Keratinocyte (primary cell): ENCODE measurements at regions not wholly inside any gene's neighbourhood (a gene's known extent, or its start where the extent isn't known, plus 50 kb on each side); places are given as distances from the start of the nearest gene placed in this dataset.

ENCODE experiments used
- DNase-seq: peaks from one replicate; pipeline ENCODE4 v3.0.0-alpha.2; 2011; ENCODE audit warnings: low read depth, missing footprints, low spot score
- FAIRE-seq: peaks from 2 replicates; lab custom pipeline; 2011; peaks lifted over from hg19 to GRCh38; lab: Jason Lieb, UNC
- H2AFZ ChIP-seq: 2 replicates; pipeline ENCODE4 v1.6.0; 2012; ENCODE audit warnings: low read length, control low read depth, inconsistent platforms; ENCODE audit not compliant: control insufficient read depth
- H3K27ac ChIP-seq: 2 replicates; pipeline ENCODE4 v1.5.1; 2011; ENCODE audit warnings: low read length; ENCODE audit not compliant: control insufficient read depth, insufficient read depth
- H3K27me3 ChIP-seq: 3 replicates; pipeline ENCODE4 v1.6.0; 2011; ENCODE audit warnings: low read length; ENCODE audit not compliant: control insufficient read depth, insufficient read depth; ENCODE audit errors: extremely low read depth
- H3K36me3 ChIP-seq, 2 experiments: 2 replicates in 1 of 2; 3 replicates in 1 of 2; pipeline ENCODE4 v1.5.1; 2011; ENCODE audit warnings: low read length in 2 of 2, mild to moderate bottlenecking in 1 of 2; ENCODE audit not compliant: control insufficient read depth in 2 of 2, insufficient read depth in 2 of 2; ENCODE audit errors: extremely low read depth in 1 of 2
- H3K4me1 ChIP-seq: 3 replicates; pipeline ENCODE4 v1.5.1; 2011; ENCODE audit warnings: low read length; ENCODE audit not compliant: control insufficient read depth, insufficient read depth; ENCODE audit errors: extremely low read depth
- H3K4me2 ChIP-seq: 3 replicates; pipeline ENCODE4 v1.6.0; 2011; ENCODE audit warnings: low read depth, low read length; ENCODE audit not compliant: control insufficient read depth, insufficient read depth; ENCODE audit errors: extremely low read depth
- H3K4me3 ChIP-seq, 3 experiments: fragments of 200-600 bp in 1 of 3; sonication (generic) in 1 of 3; 2 replicates in 2 of 3; 3 replicates in 1 of 3; pipeline ENCODE4 v1.5.1; 2011 to 2016; ENCODE audit warnings: low read length in 3 of 3, mild to moderate bottlenecking in 3 of 3, control low read depth in 2 of 3, inconsistent platforms in 1 of 3, low read depth in 1 of 3, mixed read lengths in 1 of 3, mixed run types in 1 of 3, moderate library complexity in 1 of 3; ENCODE audit not compliant: control insufficient read depth in 2 of 3, insufficient read depth in 2 of 3; ENCODE audit errors: extremely low read depth in 1 of 3
- H3K79me2 ChIP-seq: 2 replicates; pipeline ENCODE4 v1.6.0; 2012; ENCODE audit warnings: low read length; ENCODE audit not compliant: control insufficient read depth, insufficient read depth
- H3K9ac ChIP-seq: 3 replicates; pipeline ENCODE4 v1.6.0; 2011; ENCODE audit warnings: low read length; ENCODE audit not compliant: control insufficient read depth, insufficient read depth; ENCODE audit errors: extremely low read depth
- H3K9me1 ChIP-seq: 3 replicates; pipeline ENCODE4 v1.6.0; 2011; ENCODE audit warnings: low read length; ENCODE audit not compliant: control insufficient read depth, insufficient read depth; ENCODE audit errors: extremely low read depth
- H3K9me3 ChIP-seq: 2 replicates; pipeline ENCODE4 v1.5.1; 2012; ENCODE audit warnings: low read depth, low read length; ENCODE audit not compliant: control insufficient read depth
- H4K20me1 ChIP-seq: 3 replicates; pipeline ENCODE4 v1.6.0; 2011; ENCODE audit warnings: low read length; ENCODE audit not compliant: control insufficient read depth, insufficient read depth; ENCODE audit errors: extremely low read depth
- EZH2 ChIP-seq: IDR thresholded peaks from one replicate; pipeline ENCODE4 v1.6.1; 2012; ENCODE audit warnings: inconsistent platforms, mild to moderate bottlenecking, low read length, moderate library complexity
- dilution Hi-C: fragments of 300-500 bp; cut with MboI; formaldehyde crosslinking; loops from one replicate; pipeline ENCODE4 v1.7.0; 2020; ENCODE audit warnings: low sequenced_read_pairs; ENCODE audit not compliant: extremely low pct_ligation_motif_present
- TF ChIP-seq, protein P1 (sequence below), 3 experiments: IDR thresholded peaks in 1 of 3; conservative IDR thresholded peaks in 1 of 3; optimal IDR thresholded peaks in 1 of 3; 2 replicates in 2 of 3; 3 replicates in 1 of 3; pipeline versions ENCODE3 to v1.5.1; 2011; ENCODE audit warnings: low read length in 3 of 3, mild to moderate bottlenecking in 3 of 3, moderate library complexity in 2 of 3, control low read depth in 1 of 3, inconsistent platforms in 1 of 3; ENCODE audit not compliant: insufficient read depth in 2 of 3; ENCODE audit errors: extremely low read depth in 1 of 3

DNA sequence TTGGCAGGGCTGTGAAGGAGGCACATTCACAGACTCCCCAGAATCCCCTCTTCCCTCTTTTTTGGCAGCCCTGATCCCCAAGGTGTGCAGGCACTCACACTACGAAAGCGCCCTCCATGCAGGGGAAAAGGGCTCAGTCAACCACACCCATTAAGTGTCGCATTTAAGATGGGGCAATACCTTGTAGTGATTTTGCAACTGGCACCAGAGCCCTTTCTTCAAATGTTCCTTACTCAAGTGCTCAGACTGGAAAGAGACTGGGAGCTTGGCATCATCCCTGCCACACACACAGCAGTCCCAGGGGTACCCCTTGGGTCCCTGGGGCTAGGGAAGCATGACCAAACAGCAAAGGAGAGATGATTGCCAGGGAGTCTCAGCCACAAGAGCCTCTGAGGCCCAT lies 190.1 kb downstream of the HAUS1 start:
- Histone ChIP-seq H3K4me1 (peaks cover 7% of the 10 kb centered on the region), H3K79me2 (no peaks in the 10 kb centered on the region), H3K27me3 (no peaks in the 10 kb centered on the region), H3K9me3 (no peaks in the 10 kb centered on the region), H3K4me2 (no peak overlapping the region), H3K9ac (no peak overlapping the region), H3K9me1 (no peaks in the 10 kb centered on the region), H3K36me3 (no peaks in the 10 kb centered on the region), H2AFZ (no peak overlapping the region), H3K4me3 (no peak overlapping the region), H3K27ac (no peak overlapping the region), H4K20me1 (no peaks in the 10 kb centered on the region)
- TF ChIP-seq EZH2: no peak
- TF ChIP-seq, protein P1, sequence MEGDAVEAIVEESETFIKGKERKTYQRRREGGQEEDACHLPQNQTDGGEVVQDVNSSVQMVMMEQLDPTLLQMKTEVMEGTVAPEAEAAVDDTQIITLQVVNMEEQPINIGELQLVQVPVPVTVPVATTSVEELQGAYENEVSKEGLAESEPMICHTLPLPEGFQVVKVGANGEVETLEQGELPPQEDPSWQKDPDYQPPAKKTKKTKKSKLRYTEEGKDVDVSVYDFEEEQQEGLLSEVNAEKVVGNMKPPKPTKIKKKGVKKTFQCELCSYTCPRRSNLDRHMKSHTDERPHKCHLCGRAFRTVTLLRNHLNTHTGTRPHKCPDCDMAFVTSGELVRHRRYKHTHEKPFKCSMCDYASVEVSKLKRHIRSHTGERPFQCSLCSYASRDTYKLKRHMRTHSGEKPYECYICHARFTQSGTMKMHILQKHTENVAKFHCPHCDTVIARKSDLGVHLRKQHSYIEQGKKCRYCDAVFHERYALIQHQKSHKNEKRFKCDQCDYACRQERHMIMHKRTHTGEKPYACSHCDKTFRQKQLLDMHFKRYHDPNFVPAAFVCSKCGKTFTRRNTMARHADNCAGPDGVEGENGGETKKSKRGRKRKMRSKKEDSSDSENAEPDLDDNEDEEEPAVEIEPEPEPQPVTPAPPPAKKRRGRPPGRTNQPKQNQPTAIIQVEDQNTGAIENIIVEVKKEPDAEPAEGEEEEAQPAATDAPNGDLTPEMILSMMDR (optimal IDR thresholded peaks at IDR 0.05 in 1 of 3, IDR thresholded peaks at IDR 0.05 in 1 of 3, conservative IDR thresholded peaks at IDR 0.05 in 1 of 3; ENCODE audit: extremely low read depth in 1 of 3, insufficient read depth in 2 of 3, low read length in 3 of 3): no peak
- DNase-seq: no peak
- dilution Hi-C loops: no loop called here
- no peak for FAIRE-seq

DNA sequence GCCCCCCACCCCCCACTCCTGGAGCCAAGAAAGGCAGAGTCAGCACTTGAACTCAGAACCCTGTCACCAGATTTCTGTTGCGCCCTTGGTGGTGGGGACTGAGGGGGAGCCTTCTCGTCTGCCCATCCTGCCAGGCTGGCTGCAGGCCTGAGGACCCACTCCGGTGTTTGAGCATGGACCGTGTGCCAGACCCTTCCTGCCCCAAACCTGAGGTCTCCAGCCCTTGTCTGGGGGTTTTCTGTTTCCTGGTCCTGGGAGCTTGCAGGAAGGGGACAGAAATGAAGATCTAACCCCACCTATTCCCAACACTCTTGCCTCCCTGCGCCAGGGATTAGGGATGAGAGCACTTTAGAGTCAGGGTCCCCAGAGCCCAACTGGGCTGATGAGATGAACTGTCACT lies 190.6 kb downstream of the HAUS1 start:
- Histone ChIP-seq H3K9me1 (no peaks in the 10 kb centered on the region), H3K9ac (no peak overlapping the region), H3K9me3 (no peaks in the 10 kb centered on the region), H2AFZ (no peak overlapping the region), H3K27ac (no peak overlapping the region), H3K4me3 (no peak overlapping the region), H3K36me3 (no peaks in the 10 kb centered on the region), H3K4me1 (peaks cover 7% of the 10 kb centered on the region), H3K79me2 (no peaks in the 10 kb centered on the region), H3K4me2 (no peak overlapping the region), H3K27me3 (no peaks in the 10 kb centered on the region), H4K20me1 (no peaks in the 10 kb centered on the region)
- FAIRE-seq: no peak
- TF ChIP-seq EZH2: no peak
- TF ChIP-seq, protein P1 (optimal IDR thresholded peaks at IDR 0.05 in 1 of 3, IDR thresholded peaks at IDR 0.05 in 1 of 3, conservative IDR thresholded peaks at IDR 0.05 in 1 of 3; ENCODE audit: extremely low read depth in 1 of 3, insufficient read depth in 2 of 3, low read length in 3 of 3): no peak
- no peak for DNase-seq
- dilution Hi-C loops: no loop called here
